DMS 273 (cell line): ENCODE measurements at regions not wholly inside any gene's neighbourhood (a gene's known extent, or its start where the extent isn't known, plus 50 kb on each side); places are given as distances from the start of the nearest gene placed in this dataset.
A peak's percentile ranks its signal among the peaks of the same experiment; 100 is the strongest.

Experiments
- DNase-seq: peaks from one replicate; lab custom pipeline; 2025; ENCODE audit not compliant: unreplicated experiment; lab: John Stamatoyannopoulos, UW

DNA sequence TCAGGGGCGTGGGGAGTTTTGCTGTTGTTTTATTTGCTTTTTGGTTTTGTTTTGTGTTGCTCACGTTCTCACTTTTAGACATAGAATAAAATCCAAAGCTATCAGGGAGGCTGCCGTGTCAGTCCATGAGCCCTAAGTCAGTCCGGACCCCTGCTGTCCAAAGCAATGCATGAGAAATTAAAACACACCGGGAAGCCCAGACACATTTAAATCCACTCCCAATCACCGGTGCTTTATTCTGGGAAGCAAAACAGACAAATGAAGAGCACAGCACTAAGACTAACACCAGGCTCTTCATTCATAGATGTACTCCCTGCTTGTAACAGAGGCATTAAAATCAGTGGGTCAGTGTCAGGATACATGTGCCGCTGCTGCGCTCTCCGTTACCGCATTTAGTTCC is 180.9 kb downstream of the IRX2 start:
- no peak for DNase-seq

DNA sequence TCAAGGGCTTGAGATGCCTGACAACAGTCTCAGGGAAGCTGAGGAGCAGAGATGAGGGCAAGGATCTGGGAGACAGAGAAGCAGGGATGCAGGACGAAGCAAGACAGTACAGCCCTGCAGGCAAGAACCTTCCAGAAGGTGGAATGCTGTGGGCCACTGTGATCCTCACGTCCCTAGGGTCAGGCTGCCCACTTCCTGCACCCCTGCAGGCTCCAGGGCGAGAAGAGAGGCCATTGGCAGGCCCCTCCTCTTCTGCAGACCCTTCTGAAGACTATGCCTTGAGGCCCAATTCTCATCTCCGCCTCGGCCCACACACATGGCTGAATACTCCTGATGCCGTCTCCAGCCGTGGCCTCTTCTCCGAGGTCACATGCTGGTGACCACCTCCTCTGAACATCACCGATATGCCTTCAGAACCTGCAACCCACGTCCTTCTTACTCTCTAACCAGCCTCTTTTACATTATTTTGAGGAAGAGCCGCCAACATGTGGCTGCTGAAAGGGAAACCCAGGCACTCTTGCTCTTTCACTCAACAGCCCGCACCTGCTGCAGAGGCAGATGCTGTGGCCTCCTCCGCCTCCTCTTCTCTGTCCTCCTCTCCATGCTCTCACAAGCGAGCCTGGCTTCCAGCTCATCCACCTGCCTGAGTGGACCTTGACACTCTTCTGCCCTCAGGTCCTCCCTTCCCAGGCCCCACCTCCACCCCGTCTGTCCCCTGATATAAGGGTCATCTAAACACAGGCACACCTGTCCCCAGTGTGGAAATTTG is 181.5 kb downstream of the IRX2 start:
- DNase-seq: no peak

DNA sequence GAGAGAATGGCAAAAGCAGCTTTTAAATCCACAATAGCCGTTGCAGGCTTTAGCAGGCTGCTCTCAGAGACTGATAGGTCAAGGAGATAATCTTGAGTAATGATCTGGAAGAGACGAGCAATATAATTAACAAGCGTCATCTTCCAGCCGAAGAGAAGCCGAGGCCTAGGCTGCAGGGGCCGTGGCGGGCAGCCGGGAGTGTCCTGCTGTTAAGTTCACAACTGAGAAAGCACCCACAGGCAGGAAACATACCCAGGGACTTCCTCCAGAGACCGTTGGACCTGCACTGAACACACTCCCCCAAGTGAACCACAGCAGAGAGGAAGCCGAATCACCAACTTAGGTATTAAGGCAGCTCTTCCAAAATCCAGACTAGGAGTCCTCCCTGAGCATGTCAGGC is 182.3 kb downstream of the IRX2 start:
- no peak for DNase-seq

GRCh38 chr5:2566284-2566683 is 185.2 kb downstream of the IRX2 start:
- no peak for DNase-seq

DNA sequence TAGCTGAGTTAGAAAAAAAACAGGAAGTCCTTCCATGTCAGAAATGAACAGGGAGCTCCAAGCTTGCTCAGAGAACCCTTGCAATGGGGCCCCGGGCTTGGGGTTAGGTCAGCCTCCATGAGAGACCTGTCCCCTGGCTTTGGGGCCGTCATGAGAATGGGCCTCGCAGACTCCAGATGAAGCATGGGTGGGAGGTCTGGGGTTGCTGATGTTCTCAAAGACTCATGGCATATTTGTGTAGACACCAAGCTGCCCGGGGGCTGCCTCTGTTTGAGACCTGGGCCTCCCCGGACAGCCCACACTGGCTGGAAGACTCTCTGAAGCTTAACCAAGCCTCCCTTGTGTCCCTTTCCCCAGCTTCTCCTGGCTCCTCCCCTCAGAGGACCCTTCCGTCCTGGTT is 186.3 kb downstream of the IRX2 start:
- no peak for DNase-seq

DNA sequence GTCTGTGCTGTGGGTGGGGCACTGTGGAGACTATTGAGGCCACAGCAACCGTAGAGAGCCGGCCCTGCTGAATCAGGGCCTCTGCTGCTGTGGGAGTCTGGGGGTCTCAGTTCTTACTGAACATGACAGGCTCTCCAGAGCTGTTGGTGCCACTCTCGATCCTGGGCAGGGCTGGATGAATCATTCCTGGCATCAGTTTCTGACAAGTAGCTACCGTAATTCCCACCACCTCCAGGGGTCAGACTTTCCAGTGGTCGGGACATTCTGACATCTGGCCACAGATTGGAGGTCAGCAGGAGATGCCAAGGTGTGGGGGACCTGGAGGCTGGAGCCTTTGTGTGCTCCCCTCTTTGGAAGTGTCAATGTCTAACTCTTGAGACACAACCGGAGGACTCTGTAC is 188.4 kb downstream of the IRX2 start:
- peak; percentile 1 for DNase-seq

GRCh38 chr5:2562036-2562435 is 189.4 kb downstream of the IRX2 start:
- DNase-seq: no peak

DNA sequence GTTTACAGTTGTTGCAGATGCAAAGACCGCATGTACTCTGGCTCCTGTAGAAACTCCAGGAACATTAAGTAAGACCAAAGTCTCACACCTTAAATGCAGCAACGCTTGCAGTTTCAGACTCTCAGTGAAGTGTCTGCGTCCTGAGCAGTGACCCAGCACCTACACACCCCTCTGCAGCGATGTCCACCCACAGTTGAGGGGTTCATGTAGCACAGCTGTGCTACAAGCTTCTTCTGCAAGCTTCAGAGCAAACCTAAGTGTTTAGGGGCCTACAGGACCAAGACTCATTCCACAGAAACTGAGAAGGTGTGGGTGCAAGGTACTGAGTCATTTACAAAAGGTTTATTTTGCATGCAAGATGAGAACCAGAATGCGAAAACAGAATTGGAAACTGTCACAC is 191.0 kb downstream of the IRX2 start:
- DNase-seq: no peak

DNA sequence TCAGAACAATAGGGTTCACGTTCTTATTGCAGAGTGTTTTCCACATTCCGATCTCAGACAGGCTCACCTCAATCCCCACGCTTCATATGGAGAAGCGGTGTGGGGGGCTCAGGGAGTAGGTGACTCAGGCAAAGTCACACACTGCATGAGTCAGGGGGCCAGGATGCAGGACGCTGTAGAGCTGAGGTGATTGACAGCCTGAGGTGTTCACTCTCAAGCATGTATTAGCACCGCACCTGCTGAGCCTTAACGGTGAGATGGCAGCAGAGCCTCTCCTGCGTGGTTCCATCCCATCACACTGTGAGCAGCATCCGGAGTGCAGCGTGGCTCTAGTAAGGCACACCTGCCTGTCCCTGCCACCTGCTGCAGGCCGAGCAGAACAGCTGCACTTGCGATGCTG is 194.0 kb downstream of the IRX2 start:
- no peak for DNase-seq

GRCh38 chr5:2556375-2556966 is 195.0 kb downstream of the IRX2 start:
- no peak for DNase-seq

- no peak for DNase-seq
Measured at GRCh38 chr5:2553611-2554010, 197.9 kb downstream of the IRX2 start.

DNA sequence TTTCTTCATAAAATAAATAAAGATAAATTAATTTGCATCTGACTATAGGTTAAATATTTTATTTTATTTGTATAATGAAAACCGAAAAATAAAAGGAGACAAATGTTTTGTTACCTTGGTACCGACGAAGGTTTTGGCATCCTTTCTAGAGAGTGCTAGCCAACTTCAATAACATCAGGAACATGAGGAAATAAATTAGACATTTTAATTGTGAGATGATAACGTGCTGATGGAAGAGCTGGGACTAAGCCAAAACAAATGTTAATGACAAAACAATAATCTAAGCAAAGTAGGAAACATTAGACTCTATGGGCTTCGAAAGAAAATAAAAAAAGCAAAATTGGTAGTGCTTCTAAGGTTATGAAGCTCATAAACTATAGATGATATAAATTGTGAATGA is 201.0 kb downstream of the IRX2 start:
- DNase-seq: no peak

- DNase-seq: no peak
Measured at GRCh38 chr5:2549900-2550299, 201.6 kb downstream of the IRX2 start.

GRCh38 chr5:2549354-2549753 is 202.1 kb downstream of the IRX2 start:
- no peak for DNase-seq

DNA sequence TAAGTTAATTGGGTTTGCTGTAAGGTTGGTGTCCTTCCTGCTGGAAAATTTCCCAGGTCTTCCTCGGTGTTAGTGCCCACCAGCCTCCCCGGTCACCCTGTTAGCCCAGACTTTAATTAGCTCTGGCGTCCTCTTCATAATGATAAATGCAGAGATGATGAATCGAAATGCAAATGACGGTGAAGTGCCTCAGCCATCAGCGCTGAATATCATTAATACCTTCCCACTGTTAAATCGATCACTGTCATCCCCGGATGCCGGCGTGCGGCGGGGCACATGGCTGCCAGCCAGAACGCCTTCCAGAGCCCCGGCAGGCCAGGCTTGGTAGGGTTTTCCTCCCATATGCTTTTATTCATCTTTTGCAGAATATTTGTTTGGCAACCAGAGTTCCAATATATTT is 204.5 kb downstream of the IRX2 start:
- DNase-seq: no peak

GRCh38 chr5:2544003-2544402 is 207.5 kb downstream of the IRX2 start:
- DNase-seq: no peak

- DNase-seq: no peak
Measured at GRCh38 chr5:2542821-2543220, 208.7 kb downstream of the IRX2 start.

GRCh38 chr5:2542026-2542425 is 209.5 kb downstream of the IRX2 start:
- no peak for DNase-seq

DNA sequence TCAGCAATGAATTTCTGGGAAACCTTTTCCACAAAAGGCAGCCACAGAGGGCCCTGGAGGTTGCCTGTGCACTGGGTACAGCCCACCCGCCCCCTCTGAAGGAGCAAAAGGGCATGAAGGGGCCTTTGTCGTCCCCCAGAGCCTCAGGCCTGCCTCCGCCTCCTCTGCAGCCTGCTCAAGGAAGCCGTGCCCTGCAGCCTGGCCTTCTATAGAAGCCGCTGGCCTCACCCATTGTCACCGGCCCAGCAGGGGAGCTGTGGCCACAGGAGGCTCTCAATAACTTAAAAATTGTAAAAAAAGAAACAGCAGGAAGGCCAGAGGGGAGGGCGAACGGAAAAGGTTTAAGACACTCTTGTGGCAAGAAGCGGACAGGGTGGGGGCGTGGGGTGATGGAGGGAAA is 213.3 kb downstream of the IRX2 start:
- no peak for DNase-seq

- DNase-seq: no peak
Measured at GRCh38 chr5:2537378-2538145, 213.9 kb downstream of the IRX2 start.

GRCh38 chr5:2536632-2537377 is 214.7 kb downstream of the IRX2 start:
- DNase-seq: no peak

- no peak for DNase-seq
Measured at GRCh38 chr5:2534970-2535369, 216.5 kb downstream of the IRX2 start.
